ENCODE measurements at regions not wholly inside any gene's neighbourhood (a gene's known extent, or its start where the extent isn't known, plus 50 kb on each side); places are given as distances from the start of the nearest gene placed in this dataset.

DNA sequence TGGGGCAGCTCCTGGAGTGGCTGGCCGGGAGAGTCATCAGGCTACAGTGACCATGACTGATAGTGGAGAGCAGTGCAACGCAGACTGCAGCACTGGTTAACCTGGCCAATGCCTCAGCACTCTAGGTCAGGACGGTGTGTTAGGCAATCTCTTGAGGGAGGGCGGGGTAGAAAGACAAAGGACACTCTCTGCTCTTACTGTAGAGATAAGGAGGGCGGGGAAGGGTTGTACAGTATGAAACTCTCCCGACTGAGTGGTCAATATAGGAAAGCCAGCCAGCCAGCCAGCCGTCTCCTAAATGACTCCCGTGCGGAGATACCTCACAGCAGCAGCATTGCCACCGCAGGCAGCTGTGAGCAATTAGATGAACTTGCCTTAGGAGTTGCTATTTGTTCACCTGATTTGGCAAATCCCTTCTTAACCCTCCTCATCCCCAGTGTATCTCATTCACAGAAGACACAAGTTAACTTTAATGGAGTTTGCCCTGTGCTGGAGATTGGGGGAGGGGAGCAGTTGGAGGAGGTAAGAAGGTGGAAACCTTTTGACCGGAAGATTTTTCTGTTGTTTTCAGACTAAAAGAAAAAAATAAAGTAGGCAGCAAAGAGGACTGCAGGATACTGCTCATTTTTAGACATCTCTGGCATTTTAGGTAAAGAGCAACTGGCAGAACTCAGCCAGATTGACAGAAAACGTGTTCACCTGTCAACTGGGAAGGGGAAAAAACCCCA, 330.5 kb downstream of the HNRNPD start:
- Histone ChIP-seq H3K4me1 (replicated peaks in 1 of 4; ENCODE audit: control insufficient read depth in 3 of 4, insufficient read depth in 4 of 4, low read length in 3 of 4) (peaks cover 0 to 12% (median 9%) of the 10 kb centered on the region in 4 experiments; a peak in 5 of 7 replicates), H3K79me2 (ENCODE audit: control insufficient read depth in 1 of 2, insufficient read depth in 2 of 2, low read length in 2 of 2) (no peaks in the 10 kb centered on the region; a peak in 1 of 4 replicates), H3K56ac (replicated peaks; ENCODE audit: insufficient read length, low read depth, low read length) (no peak overlapping the region), H3K14ac (ENCODE audit: insufficient read length) (no peak overlapping the region), H2AK5ac (ENCODE audit: low read depth, low read length) (no peak overlapping the region), H4K20me1 (replicated peaks in 1 of 2; ENCODE audit: control insufficient read depth in 1 of 2, insufficient read depth in 2 of 2, low read length in 2 of 2) (no peaks in the 10 kb centered on the region), H3K18ac (ENCODE audit: extremely low read depth, low read length) (peak overlapping the region; percentile 26; the same call in 1 of the 2 replicates), H2BK12ac (ENCODE audit: low read depth, low read length) (0 out of 2 replicates have a peak overlapping the region, but pooled peaks have one; percentile 13), H2BK20ac (ENCODE audit: low read length) (0 out of 2 replicates have a peak overlapping the region, but pooled peaks have one; percentile 26), H3K9me3 (ENCODE audit: insufficient read depth in 2 of 2, low read depth in 1 of 2, low read length in 1 of 2) (no peaks in the 10 kb centered on the region), H2BK5ac (ENCODE audit: low read depth, low read length) (no peak overlapping the region), H3K36me3 (ENCODE audit: control insufficient read depth in 2 of 4, insufficient read depth in 4 of 4, low read length in 3 of 4) (no peaks in the 10 kb centered on the region; a peak in 1 of 8 replicates), H4K5ac (ENCODE audit: insufficient read length, low read depth, low read length) (no peak overlapping the region), H3K79me1 (ENCODE audit: low read depth, low read length) (no peaks in the 10 kb centered on the region), H4K8ac (ENCODE audit: extremely low read depth, insufficient read depth, low read length) (no peak overlapping the region), H3K23ac (ENCODE audit: insufficient read length) (no peak overlapping the region), H4K91ac (replicated peaks; ENCODE audit: insufficient read length, low read length) (no peak overlapping the region), H3K4me3 (ENCODE audit: extremely low read depth in 1 of 4, insufficient read depth in 2 of 4, low read depth in 3 of 4, low read length in 4 of 4) (peak overlapping the region; percentile 42 to 85 (median 60)), H2BK15ac (ENCODE audit: low read length) (no peak overlapping the region), H3K4me2 (ENCODE audit: insufficient read depth in 1 of 2, low read depth in 2 of 2, low read length in 2 of 2) (peak overlapping the region; percentile 80 to 97), H3K27ac (ENCODE audit: low read depth, low read length) (no peak overlapping the region), H2AFZ (ENCODE audit: low read length) (peak overlapping the region; percentile 87; the same call in 1 of the 2 replicates), H3K9ac (replicated peaks in 1 of 4; ENCODE audit: extremely low read depth in 1 of 4, low read depth in 3 of 4, low read length in 3 of 4) (no peak overlapping the region), H3K4ac (replicated peaks; ENCODE audit: insufficient read length, low read depth, low read length) (no peak overlapping the region), H2BK120ac (replicated peaks; ENCODE audit: low read depth, low read length) (no peak overlapping the region), H3K27me3 (replicated peaks in 1 of 4; ENCODE audit: control insufficient read depth in 3 of 4, extremely low read depth in 1 of 4, insufficient read depth in 3 of 4, low read length in 3 of 4) (peaks cover 10 to 27% (median 18%) of the 10 kb centered on the region in 4 experiments), H3K23me2 (ENCODE audit: low read depth, low read length) (peaks cover 12% of the 10 kb centered on the region)
- CTCF ChIA-PET (ENCODE audit: partially characterized antibody): interaction anchor here (2.3 kb wide), 1 partner anchor 130 kb away, joined by 9 read pairs; no protein-coding TSS in a partner anchor
- POLR2A ChIA-PET (ENCODE audit: partially characterized antibody): no interaction called here
- 13% methylated on average over 12 of the region's 12 CpGs; no CpG with 5 or more reads in 1 of the 2 experiments for WGBS, 2 experiments (ENCODE audit: extremely low coverage in 1 of 2, insufficient coverage in 1 of 2, insufficient read length in 1 of 2, insufficient replicate concordance in 2 of 2, low coverage in 1 of 2, low lambda C conversion rate in 2 of 2, missing lambda C conversion rate in 1 of 2)
- TF ChIP-seq NANOG (IDR thresholded peaks at IDR 0.05; ENCODE audit: insufficient read depth, low read depth, low read length, poor library complexity, severe bottlenecking): no peak
- peak; percentile 83 for TF ChIP-seq CEBPB (IDR thresholded peaks at IDR 0.05; ENCODE audit: low read depth, low read length)
- DNase-seq (ENCODE audit: low read depth in 1 of 2, low spot score in 2 of 2) (peak in 1 of 2 experiments; percentile 53), FAIRE-seq (peak; percentile 39)

All from H1 (cell line).